RWPE2 (cell line): ENCODE measurements at regions not wholly inside any gene's neighbourhood (a gene's known extent, or its start where the extent isn't known, plus 50 kb on each side); places are given as distances from the start of the nearest gene placed in this dataset.
A peak's percentile ranks its signal among the peaks of the same experiment; 100 is the strongest.
"Not testable (repeated sequence)": the region's sequence is repeated elsewhere in the genome, so short reads cannot be mapped to it uniquely, and the experiment has no call there.

Experiments used
- ATAC-seq: fragments of 200-7000 bp; cut with Tn5 transposase; 3 replicates; pipeline ENCODE4 v1.9.1; 2021; ENCODE audit warnings: low read depth
- DNase-seq: peaks from one replicate; pipeline ENCODE4 v3.0.0-alpha.2; 2020; ENCODE audit warnings: low spot score
- H3K27ac ChIP-seq: fragments of 450-650 bp; 2 replicates; pipeline ENCODE4 v1.5.1; 2017; ENCODE audit warnings: mild to moderate bottlenecking; ENCODE audit not compliant: poor library complexity, severe bottlenecking
- H3K27me3 ChIP-seq: fragments of 250-450 bp; sonication (Bioruptor Pico); 2 replicates; pipeline ENCODE4 v1.5.1; 2021; ENCODE audit warnings: mild to moderate bottlenecking, moderate library complexity; ENCODE audit not compliant: insufficient read depth, poor library complexity, severe bottlenecking
- H3K36me3 ChIP-seq: fragments of 250-450 bp; sonication (Bioruptor Pico); 2 replicates; pipeline ENCODE4 v1.5.1; 2020; ENCODE audit warnings: low read depth, mild to moderate bottlenecking, moderate library complexity
- H3K4me1 ChIP-seq: fragments of 250-450 bp; sonication (Bioruptor Pico); 2 replicates; pipeline ENCODE4 v1.5.1; 2021; ENCODE audit warnings: mild to moderate bottlenecking, moderate library complexity; ENCODE audit not compliant: insufficient read depth, poor library complexity, severe bottlenecking
- H3K4me3 ChIP-seq: fragments of 250-450 bp; sonication (Bioruptor Pico); 2 replicates; pipeline ENCODE4 v1.5.1; 2021; ENCODE audit warnings: mild to moderate bottlenecking, moderate library complexity; ENCODE audit not compliant: severe bottlenecking
- H3K9me3 ChIP-seq: fragments of 250-450 bp; sonication (Bioruptor Pico); 2 replicates; pipeline ENCODE4 v1.5.1; 2021; ENCODE audit warnings: mild to moderate bottlenecking, moderate library complexity; ENCODE audit not compliant: severe bottlenecking
- TF ChIP-seq, protein P1 (sequence below): fragments of 450-650 bp; IDR thresholded peaks from one replicate; pipeline ENCODE4 v1.5.1; 2017; ENCODE audit warnings: mild to moderate bottlenecking, moderate library complexity; ENCODE audit not compliant: poor library complexity, severe bottlenecking

DNA sequence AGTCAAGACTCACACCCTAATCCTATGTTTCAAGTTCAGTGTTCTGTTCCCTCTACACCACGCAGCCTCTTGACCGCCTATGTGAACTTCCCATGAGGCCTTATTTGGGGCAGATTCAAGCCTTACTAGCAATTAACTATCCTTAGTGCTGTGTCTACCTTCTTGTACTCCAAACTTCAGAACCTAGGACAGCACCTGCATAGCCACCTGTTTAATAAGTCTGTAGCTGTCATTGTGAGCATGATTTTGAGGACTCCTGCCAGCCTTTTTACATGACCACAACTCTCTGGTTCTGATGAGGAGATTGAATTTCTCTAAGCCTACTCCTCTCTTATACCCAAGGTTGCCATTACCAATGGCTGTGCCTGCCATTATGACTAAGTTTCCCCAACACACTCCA lies 50.8 kb upstream of the PCSK1 start:
- Histone ChIP-seq H3K27ac (no peak overlapping the region), H3K36me3 (no peaks in the 10 kb centered on the region), H3K27me3 (no peaks in the 10 kb centered on the region), H3K4me1 (no peaks in the 10 kb centered on the region), H3K4me3 (no peak overlapping the region), H3K9me3 (no peaks in the 10 kb centered on the region)
- peak; percentile 77 for ATAC-seq
- TF ChIP-seq, protein P1, sequence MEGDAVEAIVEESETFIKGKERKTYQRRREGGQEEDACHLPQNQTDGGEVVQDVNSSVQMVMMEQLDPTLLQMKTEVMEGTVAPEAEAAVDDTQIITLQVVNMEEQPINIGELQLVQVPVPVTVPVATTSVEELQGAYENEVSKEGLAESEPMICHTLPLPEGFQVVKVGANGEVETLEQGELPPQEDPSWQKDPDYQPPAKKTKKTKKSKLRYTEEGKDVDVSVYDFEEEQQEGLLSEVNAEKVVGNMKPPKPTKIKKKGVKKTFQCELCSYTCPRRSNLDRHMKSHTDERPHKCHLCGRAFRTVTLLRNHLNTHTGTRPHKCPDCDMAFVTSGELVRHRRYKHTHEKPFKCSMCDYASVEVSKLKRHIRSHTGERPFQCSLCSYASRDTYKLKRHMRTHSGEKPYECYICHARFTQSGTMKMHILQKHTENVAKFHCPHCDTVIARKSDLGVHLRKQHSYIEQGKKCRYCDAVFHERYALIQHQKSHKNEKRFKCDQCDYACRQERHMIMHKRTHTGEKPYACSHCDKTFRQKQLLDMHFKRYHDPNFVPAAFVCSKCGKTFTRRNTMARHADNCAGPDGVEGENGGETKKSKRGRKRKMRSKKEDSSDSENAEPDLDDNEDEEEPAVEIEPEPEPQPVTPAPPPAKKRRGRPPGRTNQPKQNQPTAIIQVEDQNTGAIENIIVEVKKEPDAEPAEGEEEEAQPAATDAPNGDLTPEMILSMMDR: no peak
- no peak for DNase-seq

DNA sequence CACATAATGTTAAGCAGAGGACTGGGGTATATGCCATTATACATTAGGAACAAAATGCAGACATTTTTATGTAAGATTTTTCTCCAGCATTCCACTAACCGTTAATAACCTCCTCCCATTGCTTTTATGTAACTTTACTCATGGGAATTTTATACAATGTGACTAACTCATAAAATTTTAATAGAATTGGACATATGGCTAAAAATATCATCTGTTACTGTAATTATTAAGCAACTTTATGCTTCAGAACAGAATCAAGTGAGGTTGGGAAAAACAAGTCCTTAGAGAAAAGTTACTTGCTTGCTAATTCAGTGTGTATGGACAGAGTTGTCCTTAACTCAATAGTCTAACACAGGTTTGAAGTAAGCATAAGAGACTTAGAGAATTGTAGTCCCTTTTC lies 54.8 kb upstream of the PCSK1 start:
- TF ChIP-seq, protein P1: no peak

DNA sequence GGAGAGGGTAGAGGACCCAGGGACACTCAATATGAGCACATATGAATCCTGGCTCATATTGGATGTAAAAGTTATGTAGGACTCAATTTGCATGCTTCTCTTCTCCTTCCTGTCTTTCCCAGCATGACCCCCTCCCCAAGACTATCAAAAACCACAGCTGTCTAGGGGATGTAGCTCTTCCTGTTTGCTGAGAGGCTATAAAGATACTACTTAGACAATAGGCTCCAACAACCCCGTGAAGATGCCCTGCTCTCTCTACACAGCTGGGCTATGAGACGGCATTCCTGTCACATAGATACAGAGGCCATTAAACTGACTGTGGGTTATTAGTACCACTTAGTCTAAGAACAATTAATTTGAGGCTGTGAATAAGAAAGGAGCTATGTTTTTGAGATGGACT lies 56.5 kb upstream of the PCSK1 start:
- no peak for ATAC-seq
- Histone ChIP-seq H3K36me3 (no peaks in the 10 kb centered on the region), H3K4me1 (peaks cover 15% of the 10 kb centered on the region), H3K4me3 (no peak overlapping the region), H3K27me3 (no peaks in the 10 kb centered on the region), H3K27ac (no peak overlapping the region), H3K9me3 (no peaks in the 10 kb centered on the region)
- no peak for DNase-seq
- TF ChIP-seq, protein P1: no peak

More for the DNA sequence above, 54.8 kb upstream of the PCSK1 start:
- no peaks in the 10 kb centered on the region for H3K9me3 ChIP-seq
- H3K4me3 ChIP-seq: no peak overlapping the region
- ATAC-seq (no peak), DNase-seq (no peak)
- H3K27me3 ChIP-seq: no peaks in the 10 kb centered on the region
- peaks cover 10% of the 10 kb centered on the region for H3K4me1 ChIP-seq
- no peaks in the 10 kb centered on the region for H3K36me3 ChIP-seq
- H3K27ac ChIP-seq: no peak overlapping the region

DNA sequence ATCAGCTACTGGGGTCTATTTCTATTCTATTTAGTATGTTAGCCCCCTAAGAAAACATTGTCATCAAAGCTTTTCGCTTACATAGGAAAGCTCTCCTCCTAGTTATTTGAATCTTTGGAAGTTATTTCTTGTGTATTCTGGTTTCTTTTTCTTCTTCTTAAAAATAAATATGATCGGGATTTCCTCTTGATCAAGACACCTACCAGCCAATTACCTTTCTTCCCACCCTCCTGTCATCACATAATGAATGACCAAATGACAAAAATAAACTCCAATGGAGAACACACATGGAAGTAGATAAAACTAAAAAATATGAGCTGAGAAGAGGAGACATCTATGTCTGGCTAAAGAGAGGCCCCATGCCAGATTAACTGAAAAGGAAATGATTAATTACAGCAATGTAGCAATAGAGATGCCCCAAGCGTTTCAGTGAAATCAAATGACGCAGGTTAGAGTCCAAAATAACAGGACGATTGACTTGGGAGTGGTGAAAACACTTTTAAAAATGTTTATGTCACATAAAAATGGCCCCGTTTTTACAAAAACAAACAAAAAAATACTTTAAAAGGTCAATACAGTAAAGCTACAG lies 59.5 kb upstream of the PCSK1 start:
- TF ChIP-seq, protein P1: no peak

DNA sequence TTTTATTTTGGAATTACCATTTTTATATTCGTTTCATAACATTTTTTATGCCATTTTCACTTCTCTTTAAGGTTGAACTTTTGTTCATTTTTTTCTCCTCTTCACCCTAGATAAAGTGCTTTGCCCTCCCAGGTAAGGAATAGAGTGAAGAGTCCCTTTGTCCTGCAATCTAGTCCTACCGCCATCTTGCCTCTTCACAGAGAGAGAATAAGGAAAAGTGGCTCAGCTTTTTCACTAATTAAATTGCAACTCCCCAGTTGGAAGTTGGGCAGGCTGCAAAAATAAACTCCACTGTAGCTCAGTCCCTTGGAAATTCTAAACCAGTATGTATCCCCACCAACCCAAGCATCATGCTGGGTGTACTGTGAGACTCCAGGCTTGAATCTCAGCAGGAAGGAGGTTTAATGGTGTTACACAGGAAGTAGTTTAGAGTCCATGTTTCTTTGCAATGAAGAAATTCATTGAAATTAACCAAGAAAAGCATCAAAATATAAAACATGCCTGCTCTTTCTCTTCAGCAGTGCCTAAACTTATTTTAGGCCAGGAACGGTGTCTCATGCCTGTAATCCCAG lies 60.3 kb upstream of the PCSK1 start:
- ATAC-seq (no peak), DNase-seq (no peak)
- H3K4me3 ChIP-seq: no peak overlapping the region
- peak overlapping the region; percentile 73 for H3K27ac ChIP-seq
- H3K36me3 ChIP-seq: no peaks in the 10 kb centered on the region
- H3K27me3 ChIP-seq: no peaks in the 10 kb centered on the region
- TF ChIP-seq, protein P1: no peak
- H3K9me3 ChIP-seq: no peaks in the 10 kb centered on the region
- H3K4me1 ChIP-seq: peaks cover 15% of the 10 kb centered on the region

More for the DNA sequence above, 59.5 kb upstream of the PCSK1 start:
- peaks cover 15% of the 10 kb centered on the region for H3K4me1 ChIP-seq
- H3K4me3 ChIP-seq: no peak overlapping the region
- no peaks in the 10 kb centered on the region for H3K27me3 ChIP-seq
- ATAC-seq (peak; percentile 98), DNase-seq (no peak)
- H3K9me3 ChIP-seq: no peaks in the 10 kb centered on the region
- H3K27ac ChIP-seq: peak overlapping the region; percentile 73
- no peaks in the 10 kb centered on the region for H3K36me3 ChIP-seq

DNA sequence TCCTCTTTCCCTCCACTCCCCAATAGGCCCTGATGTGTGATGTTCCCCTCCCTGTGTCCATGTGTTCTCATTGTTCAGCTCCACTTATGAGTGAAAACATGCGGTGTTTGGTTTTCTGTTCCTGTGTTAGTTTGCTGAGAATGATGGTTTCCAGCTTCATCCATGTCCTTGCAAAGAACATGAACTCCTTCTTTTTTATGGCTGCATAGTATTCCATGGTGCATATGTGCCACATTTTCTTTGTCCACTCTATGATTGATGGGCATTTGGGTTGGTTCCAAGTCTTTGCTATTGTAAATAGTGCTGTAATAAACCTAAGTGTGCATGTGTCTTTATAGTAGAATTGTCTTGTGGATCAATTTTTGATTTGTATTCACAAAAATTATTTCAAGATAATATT lies 62.4 kb upstream of the PCSK1 start:
- H3K27me3 ChIP-seq, DNase-seq, H3K9me3 ChIP-seq, H3K27ac ChIP-seq, ATAC-seq, H3K4me3 ChIP-seq, H3K36me3 ChIP-seq: not testable (repeated sequence)
- peaks cover 15% of the 10 kb centered on the region for H3K4me1 ChIP-seq

DNA sequence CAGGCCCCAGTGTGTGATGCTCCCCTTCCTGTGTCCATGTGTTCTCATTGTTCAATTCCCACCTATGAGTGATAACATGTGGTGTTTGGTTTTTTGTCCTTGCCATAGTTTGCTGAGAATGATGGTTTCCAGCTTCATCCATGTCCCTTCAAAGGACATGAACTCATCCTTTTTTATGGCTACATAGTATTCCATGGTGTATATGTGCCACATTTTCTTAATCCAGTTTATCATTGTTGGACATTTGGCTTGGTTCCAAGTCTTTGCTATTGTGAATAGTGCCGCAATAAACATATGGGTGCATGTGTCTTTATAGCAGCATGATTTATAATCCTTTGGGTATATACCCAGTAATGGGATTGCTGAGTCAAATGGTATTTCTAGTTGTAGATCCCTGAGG lies 64.0 kb upstream of the PCSK1 start:
- not testable (repeated sequence) for H3K36me3 ChIP-seq, H3K27ac ChIP-seq, DNase-seq, H3K4me3 ChIP-seq, H3K9me3 ChIP-seq, H3K27me3 ChIP-seq, ATAC-seq
- H3K4me1 ChIP-seq: peaks cover 14% of the 10 kb centered on the region
